OCI-LY7 (cell line): ENCODE measurements at regions not wholly inside any gene's neighbourhood (a gene's known extent, or its start where the extent isn't known, plus 50 kb on each side); places are given as distances from the start of the nearest gene placed in this dataset.

Source experiments
- CTCF ChIP-seq: fragments of 200-600 bp; sonication (generic); conservative IDR thresholded peaks from 2 replicates; pipeline ENCODE4 v1.5.1; 2014; ENCODE audit warnings: mild to moderate bottlenecking, antibody characterized with exemption, low read length, moderate library complexity, mixed read lengths
- EZH2phosphoT487 ChIP-seq: fragments of 200-600 bp; sonication (generic); IDR thresholded peaks from 2 replicates; pipeline ENCODE4 v1.6.1; 2018; ENCODE audit warnings: low read depth, borderline replicate concordance, mild to moderate bottlenecking, mixed run types, antibody characterized with exemption, low read length, moderate library complexity, mixed read lengths

- TF ChIP-seq CTCF (no peak), EZH2phosphoT487 (no peak)
Observed at GRCh38 chr11:134659882-134660281, 247.8 kb upstream of the B3GAT1 start.
